NCI-H69 (cell line): ENCODE measurements at regions not wholly inside any gene's neighbourhood (a gene's known extent, or its start where the extent isn't known, plus 50 kb on each side); places are given as distances from the start of the nearest gene placed in this dataset.
A peak's percentile ranks its signal among the peaks of the same experiment; 100 is the strongest.

Source experiments
- DNase-seq: peaks from one replicate; lab custom pipeline; 2025; lab: John Stamatoyannopoulos, UW

DNA sequence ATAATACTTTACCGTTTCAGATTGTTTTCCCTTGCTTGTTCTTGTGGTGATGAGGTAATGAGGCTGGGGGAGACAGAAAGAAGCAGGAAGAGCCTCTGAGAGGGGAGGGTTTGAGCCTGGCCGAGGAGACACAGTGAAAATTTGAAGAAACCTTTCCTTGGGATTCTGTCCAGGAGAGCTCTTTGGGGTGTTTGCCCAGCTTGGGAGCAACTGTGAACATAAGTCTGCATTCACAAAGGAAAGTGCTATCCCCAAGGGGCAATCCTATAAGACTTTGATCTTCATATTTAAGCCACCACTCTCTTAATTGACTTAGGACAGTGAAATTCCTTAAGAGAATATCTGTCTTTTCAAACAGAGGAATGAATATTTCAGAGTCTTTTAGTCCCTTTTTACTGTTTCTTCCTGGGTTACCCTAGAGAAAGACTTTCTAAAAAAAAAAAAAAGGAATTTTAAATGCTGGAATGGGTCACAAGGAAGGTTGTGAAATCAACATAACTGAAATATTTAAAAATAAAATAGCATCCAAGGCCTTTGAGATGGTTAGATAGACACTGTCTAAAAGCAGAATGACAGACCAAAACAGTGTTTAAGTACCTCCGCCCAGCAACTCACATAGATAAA is 52.5 kb upstream of the STAM2 start:
- DNase-seq = peak; percentile 29

GRCh38 chr2:152231446-152231845 is 55.9 kb upstream of the STAM2 start:
- DNase-seq = no peak

DNA sequence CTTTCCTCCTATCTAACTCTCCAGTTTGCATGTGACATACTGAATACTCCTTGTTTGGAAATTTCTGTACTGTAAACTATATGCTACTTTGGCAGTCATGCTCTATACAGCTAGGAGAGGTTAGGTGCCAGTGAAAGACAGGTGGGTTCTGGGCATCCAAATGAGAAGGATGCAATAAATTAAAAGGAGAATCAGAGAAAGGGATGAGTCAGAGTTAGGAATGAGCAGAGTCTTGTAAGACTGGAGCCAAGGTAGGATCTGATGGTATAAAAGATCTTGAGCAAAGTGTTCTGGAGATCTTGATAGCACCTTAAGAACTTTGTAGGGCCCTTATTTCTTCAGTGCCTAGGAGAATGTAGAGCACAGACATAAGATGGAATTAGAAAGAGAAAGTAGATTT is 58.7 kb upstream of the STAM2 start:
- no peak for DNase-seq

DNA sequence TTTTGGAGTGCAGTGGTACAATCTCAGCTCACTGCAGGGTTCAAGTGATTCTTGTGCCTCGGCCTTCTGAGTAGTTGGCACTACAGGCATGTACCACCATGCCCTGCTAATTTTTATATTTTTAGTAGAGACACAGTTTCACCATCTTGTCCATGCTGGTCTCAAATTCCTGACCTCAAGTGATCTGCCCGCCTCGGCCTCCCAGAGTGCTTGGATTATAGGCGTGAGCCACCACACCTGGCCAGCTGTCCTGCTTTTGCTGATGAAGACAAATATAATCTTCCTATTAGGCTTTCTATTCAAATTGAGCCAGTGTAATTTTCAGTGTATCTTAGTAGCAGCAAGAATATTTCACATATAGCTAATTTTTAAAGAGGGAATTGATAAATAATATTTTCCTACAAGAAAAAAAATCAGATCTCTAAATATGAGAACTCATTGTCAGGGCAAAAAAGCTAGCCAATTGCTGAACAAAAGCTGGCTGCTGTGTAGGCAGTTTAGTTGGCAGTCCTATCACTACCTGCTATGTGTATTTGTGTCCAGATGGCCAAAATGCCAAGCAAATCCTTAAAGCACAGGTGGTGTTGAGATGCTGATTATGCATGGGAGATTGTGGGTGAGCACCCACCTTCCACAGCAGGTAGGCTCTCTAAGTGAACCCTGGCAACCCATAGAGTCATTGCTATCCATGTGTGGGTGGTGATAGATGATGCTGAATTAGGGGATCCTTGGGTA is 60.8 kb upstream of the STAM2 start:
- peak; percentile 65 for DNase-seq

DNA sequence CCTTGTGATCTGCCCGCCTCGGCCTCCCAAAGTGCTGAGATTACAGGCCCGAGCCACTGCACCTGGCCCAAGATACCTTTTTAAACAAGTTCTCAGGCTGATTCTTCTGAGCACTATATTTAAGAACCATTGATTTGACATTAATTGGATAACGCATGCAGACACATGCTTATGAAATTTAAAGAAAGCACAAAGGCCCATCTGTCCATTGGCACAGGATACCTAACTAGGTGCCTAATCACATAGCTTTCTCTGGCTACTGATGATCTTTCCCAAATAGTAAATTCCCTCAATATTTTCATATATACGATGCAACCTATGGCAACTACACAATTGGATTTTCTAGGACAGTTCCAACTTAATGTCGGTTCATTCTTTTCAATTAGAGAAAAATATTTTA is 62.5 kb upstream of the STAM2 start:
- peak; percentile 66 for DNase-seq

GRCh38 chr2:152240559-152241231 is 65.1 kb upstream of the STAM2 start:
- DNase-seq = no peak

DNA sequence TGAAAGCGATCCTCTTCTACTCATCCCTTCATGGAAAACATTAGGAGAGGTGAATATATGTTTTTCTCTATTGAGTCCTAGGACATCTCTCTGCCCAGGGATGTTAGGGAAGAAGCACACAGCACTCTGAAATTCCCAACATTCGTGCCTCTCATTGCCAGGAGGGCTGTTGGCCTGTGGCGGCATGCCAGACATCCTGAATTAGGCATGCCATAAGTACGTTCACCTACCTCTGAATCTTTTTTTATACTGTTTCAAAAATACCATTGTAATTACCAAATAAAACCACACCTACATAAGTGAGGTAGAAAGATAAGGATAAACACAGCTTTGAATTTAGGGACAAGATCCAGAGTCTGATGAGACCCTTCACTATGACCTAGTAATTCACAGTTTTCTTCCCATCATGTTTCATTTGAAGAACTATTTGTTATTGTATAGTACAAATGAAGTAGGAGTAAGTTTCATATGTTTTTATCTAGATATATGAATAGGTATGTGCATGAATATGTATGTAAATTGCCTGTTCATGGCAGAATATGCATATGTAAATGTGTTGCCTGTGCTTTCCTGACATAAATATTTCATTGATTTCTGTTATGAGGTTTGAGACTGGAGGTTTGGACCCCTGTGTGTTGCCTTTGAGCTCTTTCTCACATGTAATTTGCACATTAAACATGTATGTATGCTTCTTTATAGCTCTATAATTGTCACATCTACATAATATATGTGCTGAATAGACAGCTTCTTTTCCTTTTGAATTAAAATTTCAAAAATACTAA is 66.6 kb upstream of the STAM2 start:
- no peak for DNase-seq

DNA sequence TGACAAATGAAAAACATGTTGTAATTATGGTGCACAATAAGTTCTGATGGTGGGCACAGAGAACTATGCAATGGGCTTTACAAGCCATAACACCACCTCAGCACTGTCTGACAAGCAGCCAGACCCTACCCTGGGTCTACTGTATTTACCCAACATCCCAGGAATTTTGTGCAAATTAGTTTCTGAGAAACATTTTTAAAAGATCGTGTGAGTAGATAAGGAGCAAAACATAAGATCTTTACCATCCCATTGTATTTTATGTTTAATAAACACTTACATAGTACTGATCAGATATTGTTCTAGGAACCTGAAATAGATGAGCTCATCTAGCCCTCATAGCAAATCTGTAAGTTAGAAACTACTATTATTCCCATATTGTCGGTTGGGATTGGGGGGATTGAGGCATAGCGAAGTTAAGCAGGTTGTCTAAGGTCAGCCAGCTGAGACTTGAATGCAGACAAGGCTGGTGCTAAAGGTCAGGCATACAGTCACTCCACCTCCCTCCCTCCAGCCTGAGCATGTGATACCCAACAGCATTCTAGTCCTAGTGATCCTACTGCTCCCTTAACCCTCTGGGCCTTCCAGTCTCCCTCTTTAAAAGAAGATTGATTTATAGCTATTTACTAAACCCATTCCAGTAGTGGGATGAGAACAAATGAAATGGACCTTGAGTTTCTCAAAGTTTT is 67.4 kb upstream of the STAM2 start:
- DNase-seq = no peak

DNA sequence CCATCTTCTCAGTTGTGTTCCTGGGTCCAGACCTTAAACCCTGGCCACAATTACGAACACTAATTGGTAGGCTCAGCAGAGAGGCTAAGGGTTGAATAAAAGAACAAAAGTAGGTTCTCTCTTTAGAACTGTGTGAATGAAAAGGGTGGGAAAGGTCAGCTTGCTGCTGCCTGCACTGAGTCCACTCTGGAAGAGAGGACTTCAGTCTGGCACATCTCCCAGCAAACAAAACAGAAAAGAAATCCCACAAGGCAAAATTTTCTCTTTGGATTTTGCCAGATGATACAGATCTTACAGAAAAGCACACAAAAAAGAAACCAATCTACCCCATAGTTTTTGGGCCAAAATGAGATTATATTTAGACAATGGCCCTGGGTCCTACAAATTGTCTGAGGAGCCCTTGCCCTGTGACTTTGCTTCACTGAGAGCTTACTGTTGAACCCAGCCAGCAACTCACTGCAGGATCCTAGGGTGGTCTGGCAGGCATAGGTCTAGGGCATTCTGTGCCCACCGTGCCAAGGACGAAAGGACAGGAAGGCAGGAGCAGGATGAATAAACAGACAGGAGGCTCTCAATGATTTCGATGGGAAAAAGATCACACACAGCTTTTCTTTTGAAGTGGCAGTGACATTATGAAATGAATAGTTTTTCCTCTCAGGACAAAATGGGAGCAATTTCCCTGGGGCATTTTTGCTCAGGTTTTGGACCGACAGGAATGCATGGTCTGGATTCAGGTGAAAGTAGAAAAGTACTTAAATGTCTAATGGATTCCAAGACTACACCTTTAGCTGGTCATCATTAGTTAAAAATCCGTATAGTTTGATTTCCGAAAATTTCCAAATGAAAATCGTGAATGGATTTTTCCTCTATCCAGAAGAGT is 68.4 kb upstream of the STAM2 start:
- no peak for DNase-seq

DNA sequence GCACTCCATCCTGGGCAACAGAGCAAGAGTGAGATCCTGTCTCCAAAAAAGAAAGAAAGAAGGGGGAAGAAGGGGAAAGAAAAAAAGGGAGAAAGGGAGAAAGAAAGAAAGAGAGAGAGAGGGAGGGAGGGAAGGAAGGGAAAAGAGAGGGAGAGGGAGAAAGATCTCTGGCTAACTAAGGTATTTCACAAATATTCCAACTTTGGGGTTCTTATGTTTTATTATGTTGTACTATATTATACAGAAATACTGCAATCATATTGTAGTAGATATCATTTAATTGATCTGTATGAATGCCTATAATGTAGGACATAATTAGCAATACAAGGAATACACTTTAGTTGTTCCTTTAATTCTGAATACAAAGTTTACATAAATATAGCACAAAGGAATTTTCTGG is 70.1 kb upstream of the STAM2 start:
- no peak for DNase-seq

GRCh38 chr2:152246686-152247336 is 71.2 kb upstream of the STAM2 start:
- DNase-seq = no peak

GRCh38 chr2:152247337-152247695 is 71.8 kb upstream of the STAM2 start:
- DNase-seq = peak; percentile 4

DNA sequence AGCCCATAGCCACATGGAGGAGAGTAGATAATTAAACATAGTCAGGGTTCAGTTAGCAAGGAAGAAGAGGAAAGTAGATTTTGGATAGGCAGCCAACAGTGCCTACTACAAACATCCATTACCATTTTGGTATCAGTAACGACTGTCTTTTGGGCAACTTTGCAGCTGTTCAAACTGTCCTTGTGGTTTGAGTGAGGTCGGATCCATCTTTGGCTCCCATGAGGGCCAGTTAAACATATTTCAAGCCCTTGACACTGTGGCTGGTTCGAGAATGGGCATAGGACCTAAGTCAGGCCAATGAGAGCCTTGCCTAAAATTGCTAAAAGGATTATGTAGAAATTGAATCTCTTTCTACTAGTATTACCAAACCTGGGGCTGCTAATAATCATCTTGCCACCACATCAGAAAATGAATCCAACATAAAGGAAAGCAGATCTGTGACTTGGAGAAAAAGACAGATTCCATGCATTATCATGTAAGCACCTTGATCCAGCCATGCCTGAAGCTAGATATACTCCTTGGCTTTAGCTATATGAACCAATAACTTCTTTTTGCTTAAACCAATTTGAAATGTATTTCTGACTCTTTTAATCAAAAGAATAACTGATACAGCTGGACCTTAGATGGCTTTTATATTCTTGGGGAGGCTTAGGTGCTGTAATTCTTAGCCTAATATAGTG is 75.0 kb upstream of the STAM2 start:
- DNase-seq = no peak

GRCh38 chr2:152251211-152251610 is 75.6 kb upstream of the STAM2 start:
- DNase-seq = no peak

- DNase-seq = peak; percentile 1
These were observed 76.2 kb upstream of the STAM2 start for GRCh38 chr2:152251811-152252210.

GRCh38 chr2:152254486-152254885 is 78.9 kb upstream of the STAM2 start:
- no peak for DNase-seq

DNA sequence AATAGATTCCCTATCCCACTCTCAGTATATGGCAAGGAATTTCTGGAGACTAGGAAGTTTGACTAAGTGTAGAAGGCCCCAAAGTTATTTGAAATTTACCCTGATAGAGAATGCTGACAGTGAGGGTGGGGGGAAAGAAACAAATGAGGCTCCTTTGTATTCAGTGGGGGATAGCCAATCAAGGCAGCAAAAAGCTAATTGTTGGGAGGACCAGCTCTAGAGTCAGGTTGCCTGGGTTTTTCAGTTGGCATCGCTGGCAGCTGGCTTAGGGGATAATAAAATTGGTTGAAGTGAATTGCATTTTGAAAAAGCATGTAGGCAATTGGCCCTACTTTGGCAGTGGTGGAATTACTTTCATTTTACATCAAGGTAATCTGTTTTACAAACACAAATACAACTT is 79.4 kb upstream of the STAM2 start:
- DNase-seq = no peak

DNA sequence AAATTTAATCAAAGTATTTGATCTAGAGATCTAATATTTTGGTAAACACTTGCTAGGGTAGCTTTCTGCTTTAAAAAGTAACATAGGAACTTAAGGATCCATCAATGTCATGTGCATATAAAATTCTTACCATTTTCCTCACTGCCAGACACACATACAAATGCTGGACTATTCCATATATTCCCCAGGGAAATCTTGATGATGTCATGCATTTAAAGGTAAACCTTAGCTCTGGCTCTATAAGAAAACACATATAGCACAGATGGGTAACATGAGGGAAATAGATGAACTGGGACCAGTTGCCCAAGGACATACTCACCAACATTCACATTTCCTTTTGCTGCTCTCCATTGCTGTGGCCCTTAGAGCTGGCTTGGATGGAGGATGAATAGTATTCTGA is 79.1 kb upstream of the FMNL2 start:
- peak; percentile 1 for DNase-seq

GRCh38 chr2:152260939-152261338 is 74.0 kb upstream of the FMNL2 start:
- DNase-seq = no peak

- no peak for DNase-seq
These were observed 71.1 kb upstream of the FMNL2 start for GRCh38 chr2:152263911-152264310.
